KMS-11 (cell line): ENCODE measurements at regions not wholly inside any gene's neighbourhood (a gene's known extent, or its start where the extent isn't known, plus 50 kb on each side); places are given as distances from the start of the nearest gene placed in this dataset.

ENCODE experiments used
- H2AFZ ChIP-seq: fragments of 200-600 bp; sonication (generic); 2 replicates; pipeline ENCODE4 v1.6.1; 2016; ENCODE audit warnings: antibody characterized with exemption, mixed run types, low read depth
- H3K27ac ChIP-seq: fragments of 200-600 bp; sonication (generic); 2 replicates; pipeline ENCODE4 v1.6.1; 2016; ENCODE audit warnings: mild to moderate bottlenecking, mixed run types
- H3K27me3 ChIP-seq: fragments of 200-600 bp; sonication (generic); 2 replicates; pipeline ENCODE4 v1.6.1; 2017; ENCODE audit warnings: mild to moderate bottlenecking, low read depth, mixed run types, moderate library complexity; ENCODE audit not compliant: insufficient read depth
- H3K36me3 ChIP-seq: fragments of 200-600 bp; sonication (generic); 2 replicates; pipeline ENCODE4 v1.6.1; 2017; ENCODE audit warnings: mild to moderate bottlenecking, mixed run types; ENCODE audit not compliant: insufficient read depth
- H3K4me1 ChIP-seq: fragments of 200-600 bp; sonication (generic); 2 replicates; pipeline ENCODE4 v1.6.1; 2016; ENCODE audit warnings: mild to moderate bottlenecking, low read depth, mixed run types; ENCODE audit not compliant: poor library complexity, severe bottlenecking
- H3K4me2 ChIP-seq: fragments of 200-600 bp; sonication (generic); 2 replicates; pipeline ENCODE4 v1.7.0; 2016; ENCODE audit warnings: mild to moderate bottlenecking, mixed run types
- H3K4me3 ChIP-seq: fragments of 200-600 bp; sonication (generic); IDR thresholded peaks from 2 replicates; pipeline ENCODE4 v1.6.1; 2017; ENCODE audit warnings: low read depth, low read length, mixed read lengths; ENCODE audit not compliant: insufficient read depth
- H3K79me2 ChIP-seq: fragments of 200-600 bp; sonication (generic); 2 replicates; pipeline ENCODE4 v1.6.1; 2016; ENCODE audit warnings: low read depth, mixed run types; ENCODE audit not compliant: insufficient read depth
- H3K9ac ChIP-seq: fragments of 200-600 bp; sonication (generic); 2 replicates; pipeline ENCODE4 v1.6.1; 2016; ENCODE audit warnings: mild to moderate bottlenecking, mixed run types
- H4K20me1 ChIP-seq: fragments of 200-600 bp; sonication (generic); 2 replicates; pipeline ENCODE4 v1.6.1; 2016; ENCODE audit warnings: mild to moderate bottlenecking, mixed run types; ENCODE audit not compliant: insufficient read depth
- TF ChIP-seq, protein P1 (sequence below): fragments of 200-600 bp; sonication (generic); conservative IDR thresholded peaks from 2 replicates; pipeline ENCODE4 v1.6.1; 2017; ENCODE audit warnings: low read depth, mild to moderate bottlenecking, antibody characterized with exemption, low read length, moderate library complexity, mixed read lengths

DNA sequence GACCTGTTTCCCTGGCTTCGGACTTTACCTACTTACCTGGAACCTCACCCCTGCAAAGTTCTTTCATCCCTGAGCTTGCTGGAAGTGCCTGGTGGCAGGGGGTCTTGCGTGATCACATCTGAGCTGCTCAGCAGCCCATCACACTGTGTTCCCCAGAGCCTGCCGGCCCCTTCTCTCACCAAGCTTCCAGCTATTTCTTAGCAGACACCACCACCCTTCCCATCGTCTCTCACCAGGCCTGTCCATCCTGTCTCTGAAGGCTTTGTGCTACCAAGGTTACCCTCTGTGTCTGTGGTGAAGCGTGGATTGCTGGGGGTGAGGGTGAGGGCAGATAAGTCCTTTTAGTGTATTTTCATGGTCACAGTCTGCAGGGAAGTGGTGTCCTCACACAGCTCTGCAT lies 78.8 kb upstream of the NRXN3 start:
- Histone ChIP-seq H3K27me3 (no peaks in the 10 kb centered on the region), H3K27ac (no peak overlapping the region)
- TF ChIP-seq, protein P1, sequence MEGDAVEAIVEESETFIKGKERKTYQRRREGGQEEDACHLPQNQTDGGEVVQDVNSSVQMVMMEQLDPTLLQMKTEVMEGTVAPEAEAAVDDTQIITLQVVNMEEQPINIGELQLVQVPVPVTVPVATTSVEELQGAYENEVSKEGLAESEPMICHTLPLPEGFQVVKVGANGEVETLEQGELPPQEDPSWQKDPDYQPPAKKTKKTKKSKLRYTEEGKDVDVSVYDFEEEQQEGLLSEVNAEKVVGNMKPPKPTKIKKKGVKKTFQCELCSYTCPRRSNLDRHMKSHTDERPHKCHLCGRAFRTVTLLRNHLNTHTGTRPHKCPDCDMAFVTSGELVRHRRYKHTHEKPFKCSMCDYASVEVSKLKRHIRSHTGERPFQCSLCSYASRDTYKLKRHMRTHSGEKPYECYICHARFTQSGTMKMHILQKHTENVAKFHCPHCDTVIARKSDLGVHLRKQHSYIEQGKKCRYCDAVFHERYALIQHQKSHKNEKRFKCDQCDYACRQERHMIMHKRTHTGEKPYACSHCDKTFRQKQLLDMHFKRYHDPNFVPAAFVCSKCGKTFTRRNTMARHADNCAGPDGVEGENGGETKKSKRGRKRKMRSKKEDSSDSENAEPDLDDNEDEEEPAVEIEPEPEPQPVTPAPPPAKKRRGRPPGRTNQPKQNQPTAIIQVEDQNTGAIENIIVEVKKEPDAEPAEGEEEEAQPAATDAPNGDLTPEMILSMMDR = no peak

DNA sequence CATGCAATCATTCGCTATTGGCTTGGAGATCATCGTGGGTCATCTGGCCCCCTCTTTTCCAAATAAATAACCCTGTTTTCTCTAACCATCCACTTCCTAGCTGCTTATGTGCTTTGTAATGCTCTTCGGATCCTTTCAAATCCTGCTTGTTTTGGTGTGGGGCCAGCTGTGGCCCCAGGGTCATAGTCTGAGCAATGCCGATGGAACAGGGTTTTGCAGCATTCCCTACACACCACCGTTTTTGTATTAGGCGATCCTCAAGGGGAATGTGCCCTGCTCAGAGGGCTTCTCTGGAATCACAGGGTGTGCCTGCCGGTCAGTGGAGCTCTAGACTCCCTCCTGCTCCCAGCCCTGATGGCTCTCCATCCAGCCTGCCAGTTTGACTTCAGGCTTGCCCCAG lies 78.1 kb upstream of the NRXN3 start:
- Histone ChIP-seq H3K79me2 (no peaks in the 10 kb centered on the region), H3K27ac (no peak overlapping the region), H2AFZ (no peak overlapping the region), H4K20me1 (no peaks in the 10 kb centered on the region), H3K4me3 (no peak overlapping the region), H3K4me2 (no peak overlapping the region), H3K9ac (no peak overlapping the region), H3K4me1 (no peaks in the 10 kb centered on the region), H3K27me3 (no peaks in the 10 kb centered on the region), H3K36me3 (no peaks in the 10 kb centered on the region)
- TF ChIP-seq, protein P1 = no peak

More for the DNA sequence above, 78.8 kb upstream of the NRXN3 start:
- Histone ChIP-seq H4K20me1 (no peaks in the 10 kb centered on the region), H3K36me3 (no peaks in the 10 kb centered on the region), H3K9ac (no peak overlapping the region), H3K4me1 (no peaks in the 10 kb centered on the region), H3K4me3 (no peak overlapping the region), H3K79me2 (no peaks in the 10 kb centered on the region), H3K4me2 (no peak overlapping the region), H2AFZ (no peak overlapping the region)

DNA sequence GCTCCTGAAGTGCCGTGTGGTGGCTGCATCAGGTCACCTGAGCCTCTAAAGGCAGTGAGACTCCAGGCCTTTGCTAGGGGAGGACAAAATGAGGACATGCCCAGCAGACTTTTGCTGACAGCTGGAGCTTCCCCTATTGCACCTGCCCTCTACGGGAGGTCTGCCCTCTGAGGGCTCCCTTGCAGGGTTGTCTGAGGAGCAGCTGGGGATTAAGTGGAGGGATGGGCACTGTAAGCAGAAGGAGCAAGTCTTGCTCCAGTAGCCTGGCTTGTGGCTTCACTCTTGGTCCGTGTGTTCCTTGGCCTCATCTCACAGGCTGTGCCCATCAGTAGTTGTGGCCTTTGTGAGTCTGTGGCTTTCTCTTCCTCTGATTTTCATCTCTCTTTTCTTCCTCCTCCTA lies 66.9 kb upstream of the NRXN3 start:
- TF ChIP-seq, protein P1 = no peak
- no peak overlapping the region for H3K4me3 ChIP-seq
- no peaks in the 10 kb centered on the region for H3K4me1 ChIP-seq
- H2AFZ ChIP-seq = no peak overlapping the region
- no peaks in the 10 kb centered on the region for H3K27me3 ChIP-seq
- H4K20me1 ChIP-seq = no peaks in the 10 kb centered on the region
- no peak overlapping the region for H3K9ac ChIP-seq
- no peaks in the 10 kb centered on the region for H3K79me2 ChIP-seq
- H3K4me2 ChIP-seq = no peak overlapping the region
- H3K27ac ChIP-seq = no peak overlapping the region
- H3K36me3 ChIP-seq = no peaks in the 10 kb centered on the region

DNA sequence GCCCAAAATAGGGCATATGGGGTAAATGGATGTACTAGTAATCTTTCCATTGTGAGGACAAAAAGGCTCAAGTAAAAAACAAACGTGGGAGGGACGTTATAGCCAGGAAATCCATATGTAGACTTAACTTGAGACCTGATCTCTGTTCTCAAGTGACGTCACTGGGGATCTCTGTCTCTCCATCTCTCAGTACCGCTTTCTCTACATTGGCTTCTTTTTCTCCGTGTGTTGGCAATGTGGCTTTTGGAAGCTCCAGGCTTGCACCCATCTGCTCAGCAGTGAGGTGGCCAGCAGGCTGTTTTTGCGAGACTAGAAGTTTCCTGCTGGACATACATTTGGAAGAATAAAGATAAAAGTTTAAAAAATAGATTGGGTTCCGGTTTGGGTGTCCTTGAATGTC lies 66.0 kb upstream of the NRXN3 start:
- no peaks in the 10 kb centered on the region for H3K27me3 ChIP-seq
- H3K27ac ChIP-seq = no peak overlapping the region
- no peaks in the 10 kb centered on the region for H4K20me1 ChIP-seq
- H3K4me2 ChIP-seq = no peak overlapping the region
- H3K9ac ChIP-seq = no peak overlapping the region
- no peaks in the 10 kb centered on the region for H3K79me2 ChIP-seq
- no peak overlapping the region for H3K4me3 ChIP-seq
- TF ChIP-seq, protein P1 = no peak
- H3K4me1 ChIP-seq = no peaks in the 10 kb centered on the region
- H2AFZ ChIP-seq = no peak overlapping the region
- no peaks in the 10 kb centered on the region for H3K36me3 ChIP-seq
